ENCODE measurements at regions not wholly inside any gene's neighbourhood (a gene's known extent, or its start where the extent isn't known, plus 50 kb on each side); places are given as distances from the start of the nearest gene placed in this dataset.

DNA sequence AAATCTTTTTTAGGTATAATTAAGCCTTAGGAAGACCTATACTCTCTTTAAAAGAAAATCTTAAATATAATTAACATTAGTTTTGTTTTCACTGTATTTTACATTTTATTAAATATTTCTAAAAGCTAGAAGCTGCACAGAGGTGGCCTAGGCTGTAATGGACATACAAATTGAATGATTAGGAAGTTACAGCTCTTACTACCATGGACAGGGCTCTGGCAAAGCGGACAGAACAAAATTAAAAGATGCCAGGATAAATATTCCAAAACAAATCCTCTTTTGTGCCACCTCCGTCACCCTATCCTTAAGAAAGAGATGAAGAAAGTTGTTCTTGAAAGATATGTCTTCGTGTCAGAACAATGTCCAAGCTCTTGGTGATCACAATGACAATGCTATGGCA is 376.5 kb downstream of the ETNK1 start:
- H2BK20ac ChIP-seq (ENCODE audit: low read depth, low read length, poor library complexity, severe bottlenecking), result no peak overlapping the region
- no peak overlapping the region for H4K5ac ChIP-seq (ENCODE audit: insufficient read length, low read depth, low read length)
- H2BK5ac ChIP-seq (ENCODE audit: insufficient read length, low read length), result no peak overlapping the region
- TF ChIP-seq, protein P1, sequence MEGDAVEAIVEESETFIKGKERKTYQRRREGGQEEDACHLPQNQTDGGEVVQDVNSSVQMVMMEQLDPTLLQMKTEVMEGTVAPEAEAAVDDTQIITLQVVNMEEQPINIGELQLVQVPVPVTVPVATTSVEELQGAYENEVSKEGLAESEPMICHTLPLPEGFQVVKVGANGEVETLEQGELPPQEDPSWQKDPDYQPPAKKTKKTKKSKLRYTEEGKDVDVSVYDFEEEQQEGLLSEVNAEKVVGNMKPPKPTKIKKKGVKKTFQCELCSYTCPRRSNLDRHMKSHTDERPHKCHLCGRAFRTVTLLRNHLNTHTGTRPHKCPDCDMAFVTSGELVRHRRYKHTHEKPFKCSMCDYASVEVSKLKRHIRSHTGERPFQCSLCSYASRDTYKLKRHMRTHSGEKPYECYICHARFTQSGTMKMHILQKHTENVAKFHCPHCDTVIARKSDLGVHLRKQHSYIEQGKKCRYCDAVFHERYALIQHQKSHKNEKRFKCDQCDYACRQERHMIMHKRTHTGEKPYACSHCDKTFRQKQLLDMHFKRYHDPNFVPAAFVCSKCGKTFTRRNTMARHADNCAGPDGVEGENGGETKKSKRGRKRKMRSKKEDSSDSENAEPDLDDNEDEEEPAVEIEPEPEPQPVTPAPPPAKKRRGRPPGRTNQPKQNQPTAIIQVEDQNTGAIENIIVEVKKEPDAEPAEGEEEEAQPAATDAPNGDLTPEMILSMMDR (conservative IDR thresholded peaks at IDR 0.05), result no peak
- no peaks in the 10 kb centered on the region for H3K79me2 ChIP-seq (ENCODE audit: insufficient read depth, low read length)
- H3K36me3 Mint-ChIP-seq (ENCODE audit: insufficient read depth in 1 of 3, low read depth in 3 of 3), result peaks cover 7 to 22% (median 8%) of the 10 kb centered on the region in 3 experiments; a peak in 5 of 7 replicates
- H3K23ac ChIP-seq (ENCODE audit: insufficient read length, low read depth, low read length), result no peak overlapping the region
- DNase-seq, result no peak
- no peak overlapping the region for H2AK5ac ChIP-seq (ENCODE audit: insufficient read length, low read length)
- H2BK120ac ChIP-seq (ENCODE audit: low read depth, low read length, poor library complexity, severe bottlenecking), result no peak overlapping the region
- H3K4me1 Mint-ChIP-seq, result peaks cover 6 to 8% of the 10 kb centered on the region in 2 experiments; a peak in 3 of 4 replicates
- H3K9ac ChIP-seq (ENCODE audit: extremely low read depth, insufficient read length, low read length), result no peak overlapping the region
- H3K27ac Mint-ChIP-seq, result no peak overlapping the region
- no peak overlapping the region for H3K27ac ChIP-seq (ENCODE audit: insufficient read length, low read depth, low read length)
- H3K4me1 ChIP-seq (ENCODE audit: insufficient read depth, low read length), result no peaks in the 10 kb centered on the region
- no peaks in the 10 kb centered on the region for H3K27me3 ChIP-seq (ENCODE audit: insufficient read depth, low read length)
- no peak overlapping the region for H2BK12ac ChIP-seq (ENCODE audit: insufficient read length, low read depth, low read length)
- no peak overlapping the region for H3K4ac ChIP-seq (ENCODE audit: low read depth, low read length)
- no peaks in the 10 kb centered on the region for H3K79me1 ChIP-seq (ENCODE audit: insufficient read depth, low read depth, low read length, poor library complexity, severe bottlenecking)
- H4K8ac ChIP-seq (replicated peaks; ENCODE audit: insufficient read length, low read depth, low read length), result no peak overlapping the region
- H2BK15ac ChIP-seq (ENCODE audit: low read depth, low read length), result no peak overlapping the region
- H4K91ac ChIP-seq (ENCODE audit: insufficient read length, low read depth, low read length), result no peak overlapping the region
- H3K4me3 Mint-ChIP-seq, result no peak overlapping the region
- H3K14ac ChIP-seq (ENCODE audit: insufficient read depth, low read length), result no peak overlapping the region
- no peaks in the 10 kb centered on the region for H3K27me3 Mint-ChIP-seq (ENCODE audit: low read depth)
- H3T11ph ChIP-seq (ENCODE audit: low read length), result no peak overlapping the region
- H3K23me2 ChIP-seq (ENCODE audit: insufficient read length, low read depth, low read length, poor library complexity, severe bottlenecking), result no peaks in the 10 kb centered on the region
- no CpG with 5 or more reads among the region's 3 CpGs for WGBS (ENCODE audit: extremely low coverage, insufficient read length, low lambda C conversion rate)
- no peak overlapping the region for H3K4me2 ChIP-seq (ENCODE audit: insufficient read depth, insufficient read length, low read length)
- peaks cover 12 to 13% of the 10 kb centered on the region in 2 experiments; a peak in 4 of 5 replicates for H3K9me3 Mint-ChIP-seq
- no peak overlapping the region for H3K56ac ChIP-seq (ENCODE audit: insufficient read length, low read depth, low read length)
- no peaks in the 10 kb centered on the region for H3K9me3 ChIP-seq (ENCODE audit: control insufficient read depth, low read depth, low read length)
- H2AFZ ChIP-seq (ENCODE audit: low read length), result no peak overlapping the region
- no peak overlapping the region for H3K18ac ChIP-seq (ENCODE audit: insufficient read length, low read depth, low read length)
- no peaks in the 10 kb centered on the region for H4K20me1 ChIP-seq (ENCODE audit: control insufficient read depth, insufficient read depth, insufficient read length)
